T-helper 1 cell treated with Interleukin-12 subunit alpha and Interleukin-12 subunit beta and Interleukin-4 antibody, amounts not matched to agents 30 μg/mL and 1 μg/mL, for 36 hours (primary cell): ENCODE measurements at regions not wholly inside any gene's neighbourhood (a gene's known extent, or its start where the extent isn't known, plus 50 kb on each side); places are given as distances from the start of the nearest gene placed in this dataset.

Experiments used
- H3K27ac Mint-ChIP-seq: one replicate; pipeline ENCODE4 v1.8.0; 2021; ENCODE audit warnings: mild to moderate bottlenecking, mixed read lengths
- H3K27me3 Mint-ChIP-seq: one replicate; pipeline ENCODE4 v1.8.0; 2021; ENCODE audit warnings: low read depth, mixed read lengths
- H3K36me3 Mint-ChIP-seq: one replicate; pipeline ENCODE4 v1.8.0; 2021; ENCODE audit warnings: low read depth, mixed read lengths
- H3K4me1 Mint-ChIP-seq: one replicate; pipeline ENCODE4 v1.8.0; 2021; ENCODE audit warnings: low read depth, mixed read lengths
- H3K4me3 Mint-ChIP-seq: one replicate; pipeline ENCODE4 v1.8.0; 2021; ENCODE audit warnings: mild to moderate bottlenecking, moderate library complexity, mixed read lengths
- H3K9me3 Mint-ChIP-seq: one replicate; pipeline ENCODE4 v1.8.0; 2021; ENCODE audit warnings: mixed read lengths

- Mint-ChIP-seq H3K27me3 (no peaks in the 10 kb centered on the region), H3K36me3 (peaks cover 42% of the 10 kb centered on the region), H3K27ac (peak overlapping the region; percentile 2), H3K4me1 (peaks cover 62% of the 10 kb centered on the region), H3K9me3 (peaks cover 54% of the 10 kb centered on the region), H3K4me3 (no peak overlapping the region)
Observed at GRCh38 chr4:26130841-26131432, 189.9 kb upstream of the RBPJ start.

- peaks cover 55% of the 10 kb centered on the region for H3K9me3 Mint-ChIP-seq
- H3K36me3 Mint-ChIP-seq = peaks cover 41% of the 10 kb centered on the region
- H3K27ac Mint-ChIP-seq = peak overlapping the region; percentile 27
- H3K4me1 Mint-ChIP-seq = peaks cover 58% of the 10 kb centered on the region
- no peaks in the 10 kb centered on the region for H3K27me3 Mint-ChIP-seq
- H3K4me3 Mint-ChIP-seq = no peak overlapping the region
Observed at GRCh38 chr4:26131711-26132110, 189.1 kb upstream of the RBPJ start.

DNA sequence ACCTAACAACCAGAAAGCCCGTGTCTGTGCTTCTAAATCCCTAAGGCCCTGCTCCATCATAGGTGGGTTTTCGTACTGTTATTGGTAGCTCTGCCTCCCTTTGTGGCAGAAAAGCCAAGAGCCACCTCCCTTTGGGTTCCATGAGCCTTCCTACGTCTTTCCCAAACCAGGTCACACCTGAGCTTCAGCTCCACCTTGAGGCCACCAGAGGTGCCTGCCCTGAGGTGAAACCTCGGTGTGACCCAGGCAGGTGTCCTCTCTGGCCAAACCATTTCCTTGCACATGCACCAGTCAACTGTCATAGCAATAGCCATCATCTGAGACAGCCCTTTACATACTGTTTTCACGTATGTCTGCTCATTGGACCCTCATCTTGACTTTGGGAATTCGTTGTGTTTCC lies 188.0 kb upstream of the RBPJ start:
- peak overlapping the region; percentile 87 for H3K27ac Mint-ChIP-seq
- H3K4me3 Mint-ChIP-seq = no peak overlapping the region
- H3K4me1 Mint-ChIP-seq = peaks cover 54% of the 10 kb centered on the region
- H3K9me3 Mint-ChIP-seq = peaks cover 49% of the 10 kb centered on the region
- peaks cover 38% of the 10 kb centered on the region for H3K36me3 Mint-ChIP-seq
- no peaks in the 10 kb centered on the region for H3K27me3 Mint-ChIP-seq

DNA sequence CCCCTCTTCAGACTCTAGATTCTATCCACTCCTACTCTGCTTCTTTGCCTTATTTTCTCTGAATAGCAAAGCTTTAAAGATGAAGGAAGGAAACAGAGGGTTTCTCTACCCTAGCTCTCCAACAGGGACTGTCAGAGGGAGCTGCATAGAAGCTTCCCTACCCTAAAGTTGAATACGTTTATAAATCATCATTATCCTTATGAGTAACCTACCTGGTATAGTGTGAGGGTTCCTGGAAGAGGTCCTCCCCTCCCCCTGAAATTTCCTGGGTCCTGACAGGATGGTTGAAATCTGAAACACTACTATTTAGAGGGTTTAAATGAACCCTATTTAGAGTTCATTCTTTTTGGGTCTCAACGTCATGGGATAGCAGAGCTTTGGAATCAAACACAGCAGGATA lies 187.0 kb upstream of the RBPJ start:
- no peak overlapping the region for H3K4me3 Mint-ChIP-seq
- peaks cover 39% of the 10 kb centered on the region for H3K36me3 Mint-ChIP-seq
- H3K27me3 Mint-ChIP-seq = no peaks in the 10 kb centered on the region
- peaks cover 54% of the 10 kb centered on the region for H3K4me1 Mint-ChIP-seq
- H3K9me3 Mint-ChIP-seq = peaks cover 43% of the 10 kb centered on the region
- peak overlapping the region; percentile 87 for H3K27ac Mint-ChIP-seq

- H3K36me3 Mint-ChIP-seq = peaks cover 35% of the 10 kb centered on the region
- H3K27ac Mint-ChIP-seq = no peak overlapping the region
- no peak overlapping the region for H3K4me3 Mint-ChIP-seq
- peaks cover 36% of the 10 kb centered on the region for H3K9me3 Mint-ChIP-seq
- H3K4me1 Mint-ChIP-seq = peaks cover 54% of the 10 kb centered on the region
- no peaks in the 10 kb centered on the region for H3K27me3 Mint-ChIP-seq
Observed at GRCh38 chr4:26135331-26135730, 185.5 kb upstream of the RBPJ start.

- H3K9me3 Mint-ChIP-seq = peaks cover 32% of the 10 kb centered on the region
- peaks cover 31% of the 10 kb centered on the region for H3K36me3 Mint-ChIP-seq
- H3K27ac Mint-ChIP-seq = no peak overlapping the region
- H3K27me3 Mint-ChIP-seq = no peaks in the 10 kb centered on the region
- H3K4me1 Mint-ChIP-seq = peaks cover 49% of the 10 kb centered on the region
- H3K4me3 Mint-ChIP-seq = no peak overlapping the region
Observed at GRCh38 chr4:26136615-26137014, 184.2 kb upstream of the RBPJ start.

DNA sequence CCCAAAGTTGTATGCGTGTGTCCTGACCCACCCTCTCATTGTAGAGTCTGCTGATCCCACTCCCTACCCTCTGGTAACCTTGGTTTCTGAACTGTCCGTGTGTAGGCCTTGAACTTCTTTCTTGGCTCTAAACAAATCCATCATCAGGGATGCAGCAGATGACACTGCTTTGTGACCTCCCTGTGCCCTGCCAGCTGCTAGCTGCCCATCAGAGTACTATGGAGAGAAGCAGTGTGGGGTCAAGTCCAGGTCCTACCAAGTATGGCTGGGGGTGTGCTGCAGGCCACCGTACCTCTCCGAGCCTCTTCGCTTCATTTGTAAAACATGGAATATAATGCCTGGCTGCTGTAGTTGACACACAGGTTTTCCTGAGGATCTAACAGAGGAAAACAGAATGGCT lies 183.5 kb upstream of the RBPJ start:
- H3K36me3 Mint-ChIP-seq = peaks cover 31% of the 10 kb centered on the region

GRCh38 chr4:26139310-26139924 lies 181.4 kb upstream of the RBPJ start:
- no peak overlapping the region for H3K27ac Mint-ChIP-seq
- peaks cover 21% of the 10 kb centered on the region for H3K9me3 Mint-ChIP-seq
- no peak overlapping the region for H3K4me3 Mint-ChIP-seq
- H3K36me3 Mint-ChIP-seq = peaks cover 25% of the 10 kb centered on the region
- H3K27me3 Mint-ChIP-seq = no peaks in the 10 kb centered on the region
- peaks cover 29% of the 10 kb centered on the region for H3K4me1 Mint-ChIP-seq

More for the DNA sequence above, 183.5 kb upstream of the RBPJ start:
- H3K27me3 Mint-ChIP-seq = no peaks in the 10 kb centered on the region
- peaks cover 32% of the 10 kb centered on the region for H3K9me3 Mint-ChIP-seq
- no peak overlapping the region for H3K27ac Mint-ChIP-seq
- peaks cover 50% of the 10 kb centered on the region for H3K4me1 Mint-ChIP-seq
- H3K4me3 Mint-ChIP-seq = no peak overlapping the region

DNA sequence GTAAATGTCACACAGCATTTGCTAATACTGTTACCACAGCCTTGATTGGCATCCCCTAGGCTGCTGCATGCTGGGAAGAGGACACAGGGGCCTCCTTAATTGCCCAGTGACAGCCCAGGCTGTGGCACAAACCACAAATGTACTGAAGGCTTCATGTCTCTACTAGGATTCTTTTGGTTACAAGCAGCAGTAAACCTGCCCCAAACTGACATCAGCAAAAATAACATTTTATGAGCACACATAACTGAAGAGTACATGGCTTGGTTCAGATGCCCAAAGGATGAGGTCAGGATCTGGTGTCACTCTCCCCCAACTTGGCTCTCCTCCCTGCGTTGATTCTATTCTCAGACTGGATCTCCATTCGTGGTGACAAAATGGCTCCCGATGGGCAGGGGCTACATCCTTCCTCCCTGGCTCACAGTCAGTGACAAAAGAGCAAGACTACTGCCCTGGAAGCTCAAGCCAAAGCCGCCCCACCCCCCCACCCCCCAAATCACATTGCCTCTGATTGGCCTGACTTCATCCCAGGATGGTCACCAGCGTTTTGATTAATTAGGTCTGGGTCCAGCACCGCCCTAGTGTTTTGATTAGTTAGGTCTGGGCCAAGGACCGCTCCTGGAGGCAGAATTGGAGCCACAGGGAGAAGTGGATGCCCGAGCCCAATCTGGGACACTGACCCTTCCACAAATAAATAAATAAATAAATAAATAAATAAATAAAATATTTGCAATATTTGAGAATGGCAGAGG lies 180.5 kb upstream of the RBPJ start:
- Mint-ChIP-seq H3K9me3 (peaks cover 20% of the 10 kb centered on the region), H3K27ac (no peak overlapping the region), H3K4me1 (peaks cover 34% of the 10 kb centered on the region)

DNA sequence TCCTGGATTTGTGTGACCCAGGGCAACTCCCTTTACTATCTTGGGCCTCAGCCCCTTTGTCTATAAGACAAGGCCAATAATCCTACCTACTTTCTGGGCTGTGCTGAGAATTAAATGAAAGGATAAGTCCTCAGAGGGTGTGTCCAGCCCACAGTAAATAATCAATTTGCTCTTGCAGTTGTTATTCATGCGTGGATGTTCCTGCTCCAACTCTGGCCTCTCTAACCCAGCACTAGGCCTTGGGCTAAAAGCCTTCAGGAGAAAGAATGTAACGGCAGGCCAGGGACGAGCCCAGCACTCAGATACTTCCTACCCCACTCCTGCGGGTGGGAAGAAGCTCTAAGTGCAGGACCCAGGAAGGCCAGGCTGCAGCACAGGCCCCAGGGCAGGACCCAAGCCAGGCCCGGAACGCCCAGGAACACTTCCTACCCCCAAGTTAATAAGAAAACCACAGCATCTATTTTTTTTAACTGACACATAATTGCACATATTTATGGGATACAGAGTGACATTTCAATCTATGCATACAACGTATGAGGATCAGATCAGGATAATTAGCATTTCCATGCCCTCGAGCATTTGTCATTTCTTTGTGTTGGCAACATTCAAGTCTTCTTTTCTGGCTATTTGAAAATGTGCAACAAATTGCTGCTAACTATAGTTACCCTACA lies 179.6 kb upstream of the RBPJ start:
- H3K27ac Mint-ChIP-seq = no peak overlapping the region
- peaks cover 20% of the 10 kb centered on the region for H3K36me3 Mint-ChIP-seq
- peaks cover 15% of the 10 kb centered on the region for H3K9me3 Mint-ChIP-seq
- H3K27me3 Mint-ChIP-seq = no peaks in the 10 kb centered on the region
- peaks cover 32% of the 10 kb centered on the region for H3K4me1 Mint-ChIP-seq
- no peak overlapping the region for H3K4me3 Mint-ChIP-seq

More for the DNA sequence above, 180.5 kb upstream of the RBPJ start:
- Mint-ChIP-seq H3K36me3 (peaks cover 24% of the 10 kb centered on the region), H3K27me3 (no peaks in the 10 kb centered on the region), H3K4me3 (no peak overlapping the region)

GRCh38 chr4:26141911-26142638 lies 178.7 kb upstream of the RBPJ start:
- H3K9me3 Mint-ChIP-seq = peaks cover 10% of the 10 kb centered on the region
- H3K36me3 Mint-ChIP-seq = peaks cover 16% of the 10 kb centered on the region
- H3K4me3 Mint-ChIP-seq = no peak overlapping the region
- peak overlapping the region; percentile 32 for H3K27ac Mint-ChIP-seq
- H3K27me3 Mint-ChIP-seq = no peaks in the 10 kb centered on the region
- H3K4me1 Mint-ChIP-seq = peaks cover 30% of the 10 kb centered on the region

DNA sequence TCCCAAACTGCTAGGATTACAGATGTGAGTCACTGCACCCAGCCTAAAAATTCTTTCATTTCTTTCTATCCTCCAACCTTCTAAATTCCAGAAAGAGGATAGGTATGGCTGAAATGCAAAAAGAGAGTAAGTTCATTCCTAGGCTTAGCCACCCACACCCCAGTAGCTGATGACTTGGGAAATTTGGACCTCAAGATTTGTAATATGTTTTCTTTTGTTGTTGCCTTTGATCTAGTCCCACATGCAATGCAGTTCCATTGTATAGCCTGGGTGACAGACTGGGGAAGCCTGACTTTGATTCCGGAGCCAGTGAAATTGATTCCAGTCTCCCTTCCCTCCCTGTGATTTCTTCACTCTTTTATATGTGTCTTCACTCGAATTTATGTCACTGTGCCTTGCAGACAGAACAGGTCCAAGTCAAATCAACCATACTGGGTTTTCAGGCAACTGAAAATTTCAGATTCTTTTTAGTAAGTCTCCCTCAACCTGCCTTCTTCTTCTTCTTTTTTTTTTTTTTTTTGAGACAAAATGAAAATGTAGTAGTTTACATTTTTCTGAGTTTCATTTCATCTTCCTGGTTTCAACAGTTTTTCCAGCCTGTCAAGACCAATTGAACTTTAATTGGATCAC lies 176.2 kb upstream of the RBPJ start:
- Mint-ChIP-seq H3K27ac (peak overlapping the region; percentile 83), H3K4me3 (peak overlapping the region; percentile 35), H3K27me3 (no peaks in the 10 kb centered on the region), H3K4me1 (peaks cover 36% of the 10 kb centered on the region), H3K36me3 (peaks cover 14% of the 10 kb centered on the region), H3K9me3 (peaks cover 22% of the 10 kb centered on the region)

DNA sequence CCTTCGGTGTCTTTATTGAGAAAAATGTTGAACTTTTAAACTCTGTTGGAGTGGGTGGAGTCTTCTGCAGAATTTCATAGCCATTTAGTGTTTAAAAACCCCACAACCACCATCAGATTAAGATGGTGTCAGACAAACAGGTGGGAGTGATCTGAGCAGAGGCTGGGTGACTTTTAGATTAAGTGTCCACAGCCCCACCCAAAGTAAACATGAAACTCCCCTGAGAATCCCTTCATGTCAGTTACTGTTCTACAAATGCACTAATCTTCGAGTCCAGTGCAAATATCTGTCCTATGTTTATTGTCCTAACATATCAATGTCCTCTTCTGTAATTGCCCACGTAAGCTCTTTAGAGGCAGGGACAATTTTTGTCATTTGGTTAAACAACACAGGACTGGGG lies 175.6 kb upstream of the RBPJ start:
- peaks cover 16% of the 10 kb centered on the region for H3K36me3 Mint-ChIP-seq
- H3K4me1 Mint-ChIP-seq = peaks cover 38% of the 10 kb centered on the region
- peak overlapping the region; percentile 83 for H3K27ac Mint-ChIP-seq
- peaks cover 25% of the 10 kb centered on the region for H3K9me3 Mint-ChIP-seq
- H3K27me3 Mint-ChIP-seq = no peaks in the 10 kb centered on the region
- peak overlapping the region; percentile 35 for H3K4me3 Mint-ChIP-seq

DNA sequence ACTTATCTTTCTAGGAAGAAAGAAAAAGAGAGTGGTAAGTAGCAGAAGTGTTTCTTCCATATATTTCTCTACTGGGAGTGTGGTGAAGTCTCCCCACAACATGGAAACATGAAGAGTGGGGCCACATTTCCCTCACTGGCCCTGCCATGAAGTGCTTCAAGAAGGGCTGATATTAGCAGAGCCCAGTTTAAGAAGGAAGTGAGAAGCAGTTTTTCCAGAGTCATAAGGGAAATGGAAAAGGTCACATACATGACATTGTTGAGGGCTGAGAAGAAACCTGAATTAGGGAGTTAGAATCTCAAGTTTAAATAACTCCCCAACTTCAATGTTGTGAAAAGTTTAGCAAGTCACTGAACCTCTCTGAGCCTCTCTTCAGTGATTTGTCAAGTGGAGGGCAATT lies 171.9 kb upstream of the RBPJ start:
- H3K36me3 Mint-ChIP-seq = peaks cover 15% of the 10 kb centered on the region
- H3K27me3 Mint-ChIP-seq = no peaks in the 10 kb centered on the region
- H3K4me3 Mint-ChIP-seq = no peak overlapping the region
- H3K9me3 Mint-ChIP-seq = peaks cover 25% of the 10 kb centered on the region
- peaks cover 26% of the 10 kb centered on the region for H3K4me1 Mint-ChIP-seq
- H3K27ac Mint-ChIP-seq = no peak overlapping the region
